Stimulated activated memory B cell treated with anti-CD40 and anti-IgM and Interleukin-4, amounts not matched to agents 10 μg/mL and 1 μg/mL and 100 μg/mL, for 72 hours (primary cell): ENCODE measurements at regions not wholly inside any gene's neighbourhood (a gene's known extent, or its start where the extent isn't known, plus 50 kb on each side); places are given as distances from the start of the nearest gene placed in this dataset.
"Not testable (repeated sequence)": the region's sequence is repeated elsewhere in the genome, so short reads cannot be mapped to it uniquely, and the experiment has no call there.

Source experiments
- ATAC-seq: fragments of 150-1000 bp; cut with Tn5 transposase; 2 replicates; pipeline ENCODE4 v1.10.0; 2021
- H3K27ac Mint-ChIP-seq: one replicate; pipeline ENCODE4 v1.8.0; 2022; ENCODE audit warnings: mild to moderate bottlenecking, mixed read lengths
- H3K27me3 Mint-ChIP-seq: one replicate; pipeline ENCODE4 v1.8.0; 2022; ENCODE audit warnings: mixed read lengths
- H3K36me3 Mint-ChIP-seq: one replicate; pipeline ENCODE4 v1.8.0; 2022; ENCODE audit warnings: mixed read lengths
- H3K4me1 Mint-ChIP-seq: one replicate; pipeline ENCODE4 v1.8.0; 2022; ENCODE audit warnings: mixed read lengths
- H3K4me3 Mint-ChIP-seq: one replicate; pipeline ENCODE4 v1.8.0; 2022; ENCODE audit warnings: mild to moderate bottlenecking, moderate library complexity, mixed read lengths
- H3K9me3 Mint-ChIP-seq: one replicate; pipeline ENCODE4 v1.8.0; 2022; ENCODE audit warnings: mixed read lengths

DNA sequence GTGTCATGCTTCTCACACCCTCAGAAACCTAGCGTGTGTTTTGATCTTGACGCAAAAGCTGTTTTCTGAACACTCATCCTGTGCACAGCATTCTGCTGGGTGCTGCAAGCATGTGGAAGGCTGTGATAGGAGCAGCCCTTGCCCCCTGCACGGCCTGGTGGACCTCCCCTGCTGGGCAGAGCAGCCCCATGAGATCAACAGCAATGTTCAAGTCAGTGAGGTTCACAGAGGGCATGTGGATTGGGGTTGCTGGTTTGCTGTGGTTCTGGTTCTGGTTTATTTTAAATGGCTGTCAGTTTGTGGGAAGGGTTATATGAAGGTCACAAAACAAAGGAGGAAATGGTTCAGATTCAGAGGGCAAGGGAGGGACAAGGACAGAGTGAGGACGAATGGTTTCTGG lies 71.3 kb downstream of the SOWAHC start:
- peaks cover 12% of the 10 kb centered on the region for H3K27me3 Mint-ChIP-seq
- no peak for ATAC-seq
- H3K36me3 Mint-ChIP-seq: no peaks in the 10 kb centered on the region
- H3K9me3 Mint-ChIP-seq: no peaks in the 10 kb centered on the region
- H3K4me3 Mint-ChIP-seq: no peak overlapping the region
- no peaks in the 10 kb centered on the region for H3K4me1 Mint-ChIP-seq
- H3K27ac Mint-ChIP-seq: no peak overlapping the region

DNA sequence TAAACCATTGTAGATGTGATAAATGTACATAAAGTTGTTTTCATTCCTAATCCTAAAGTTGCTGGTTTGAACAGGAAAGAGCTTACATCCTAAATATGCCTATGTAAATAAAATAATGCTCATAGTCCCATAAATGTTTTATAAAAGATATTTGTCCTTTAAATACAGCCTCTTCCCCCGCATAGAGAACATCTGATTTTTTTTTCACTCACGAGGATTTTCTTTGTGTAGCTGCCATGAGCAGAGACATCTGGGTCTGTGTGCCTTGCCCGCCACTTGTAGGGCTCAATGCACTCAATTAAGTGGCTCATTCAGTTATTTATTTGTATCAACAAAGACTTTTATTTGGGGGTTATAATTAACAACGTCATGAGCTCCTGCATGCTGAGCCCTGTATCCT lies 72.8 kb downstream of the SOWAHC start:
- Mint-ChIP-seq H3K27ac (no peak overlapping the region), H3K36me3 (no peaks in the 10 kb centered on the region), H3K4me1 (no peaks in the 10 kb centered on the region), H3K27me3 (peaks cover 12% of the 10 kb centered on the region), H3K9me3 (no peaks in the 10 kb centered on the region), H3K4me3 (no peak overlapping the region)
- ATAC-seq: no peak

DNA sequence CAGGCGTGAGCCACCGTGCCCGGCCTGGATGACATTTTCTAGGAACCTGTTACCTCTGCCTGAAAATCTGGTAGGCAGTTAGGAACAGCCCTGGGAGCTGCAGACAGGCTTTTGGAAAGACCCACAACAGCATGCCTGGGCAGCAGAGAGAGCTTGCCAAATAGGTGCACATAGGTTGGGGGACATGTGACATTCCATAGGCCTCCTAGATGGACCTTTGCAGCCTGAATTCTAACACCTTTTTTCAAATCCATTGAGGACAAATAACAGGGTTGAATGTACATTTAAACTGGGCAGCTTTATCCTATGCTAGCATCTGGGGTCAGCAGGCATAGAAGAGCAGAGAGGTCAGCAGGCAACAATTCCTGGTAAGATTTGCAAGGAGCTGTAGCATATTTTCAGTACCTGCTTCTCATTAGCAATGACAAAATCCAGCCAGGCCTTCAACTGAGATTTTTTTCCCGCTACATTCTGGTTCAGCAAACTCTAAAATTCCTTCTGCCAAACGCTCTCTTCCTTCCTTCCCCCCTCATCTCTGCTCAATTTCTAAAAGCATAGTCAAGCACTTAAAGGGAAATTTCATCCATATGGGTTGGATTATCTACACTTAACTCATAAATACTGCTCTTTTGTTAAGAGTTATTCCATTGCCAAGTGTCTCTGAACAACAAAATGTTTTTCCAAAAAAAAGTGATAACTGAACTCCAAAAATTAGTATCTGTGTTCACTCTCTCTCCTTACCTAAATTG lies 75.2 kb downstream of the SOWAHC start:
- Mint-ChIP-seq H3K27me3 (peaks cover 12% of the 10 kb centered on the region), H3K4me1 (no peaks in the 10 kb centered on the region), H3K27ac (no peak overlapping the region), H3K36me3 (no peaks in the 10 kb centered on the region), H3K4me3 (no peak overlapping the region), H3K9me3 (peaks cover 3% of the 10 kb centered on the region)
- no peak for ATAC-seq

DNA sequence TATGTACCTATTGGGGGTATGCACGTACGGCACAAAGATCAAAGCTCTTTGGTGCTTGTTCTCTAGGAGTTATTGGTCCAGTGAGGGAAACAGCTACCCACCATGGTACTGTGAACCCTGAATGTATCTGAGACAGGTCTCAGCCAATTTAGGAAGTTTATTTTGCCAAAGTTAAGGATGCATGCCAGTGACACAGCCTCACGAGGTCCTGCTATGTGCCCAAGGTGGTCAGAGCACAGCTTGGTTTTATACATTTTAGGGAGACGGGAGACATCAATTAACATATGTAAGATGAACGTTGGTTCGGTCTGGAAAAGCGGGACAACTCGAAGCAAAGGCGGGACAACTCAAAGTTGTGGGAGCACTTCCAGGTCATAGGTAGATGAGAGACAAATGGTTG lies 75.8 kb downstream of the SOWAHC start:
- no peak for ATAC-seq
- Mint-ChIP-seq H3K27ac (no peak overlapping the region), H3K27me3 (peaks cover 10% of the 10 kb centered on the region), H3K4me1 (no peaks in the 10 kb centered on the region), H3K4me3 (no peak overlapping the region), H3K36me3 (no peaks in the 10 kb centered on the region), H3K9me3 (peaks cover 3% of the 10 kb centered on the region)

DNA sequence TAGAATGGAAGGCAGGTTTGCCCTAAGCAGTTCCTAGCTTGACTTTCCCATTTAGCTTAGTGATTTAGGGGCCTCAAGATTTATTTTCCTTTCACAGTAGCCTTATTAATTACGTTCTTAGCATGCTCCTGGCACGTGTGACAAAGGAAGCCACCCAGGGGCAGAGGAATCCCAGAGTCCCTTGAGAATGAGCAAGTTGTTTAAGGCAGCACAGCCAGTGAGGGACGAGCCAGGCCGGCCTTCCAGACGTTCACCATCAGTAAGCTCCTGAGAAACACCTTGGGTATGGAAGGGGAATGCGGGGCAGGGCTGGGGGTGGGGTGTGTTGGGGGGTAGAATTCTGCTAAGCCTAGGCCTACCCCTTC lies 76.3 kb downstream of the SOWAHC start:
- H3K27ac Mint-ChIP-seq: no peak overlapping the region
- peaks cover 3% of the 10 kb centered on the region for H3K9me3 Mint-ChIP-seq
- H3K27me3 Mint-ChIP-seq: peaks cover 6% of the 10 kb centered on the region
- no peak for ATAC-seq
- H3K4me1 Mint-ChIP-seq: no peaks in the 10 kb centered on the region
- H3K4me3 Mint-ChIP-seq: no peak overlapping the region
- H3K36me3 Mint-ChIP-seq: no peaks in the 10 kb centered on the region

DNA sequence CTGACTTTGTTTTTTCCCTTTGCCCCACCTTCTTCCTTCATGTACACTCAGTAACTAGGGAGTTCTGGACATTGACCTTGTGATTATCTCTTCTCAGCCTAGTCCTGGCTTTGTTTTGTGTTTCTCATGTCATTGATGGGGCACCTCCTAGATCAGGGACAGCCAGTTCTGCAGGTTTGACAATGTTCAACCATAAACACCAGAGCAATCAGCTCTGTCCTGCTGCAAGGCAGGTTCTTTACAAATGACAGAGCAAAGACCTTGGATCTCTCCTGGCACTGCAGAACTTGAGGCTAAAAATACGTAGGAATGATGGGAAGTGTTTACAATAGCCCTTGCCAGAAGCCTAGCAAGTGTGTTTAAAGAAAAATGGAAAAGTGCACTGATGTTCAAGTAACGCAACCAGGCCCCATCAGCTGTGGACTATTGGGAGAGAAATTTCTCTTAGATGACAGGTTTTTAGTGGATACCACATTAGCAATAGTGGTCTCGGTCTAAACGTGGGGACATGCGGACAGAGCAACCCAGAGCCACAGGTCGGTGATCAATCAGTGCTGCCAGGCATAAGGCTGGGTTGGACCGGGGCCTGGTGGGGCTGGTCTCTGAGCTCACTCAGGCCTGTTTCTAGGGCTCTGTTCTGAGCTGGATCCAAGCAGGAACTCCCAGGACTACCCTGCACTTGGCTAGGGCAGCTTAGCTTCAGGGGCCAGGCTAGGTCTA lies 76.8 kb downstream of the SOWAHC start:
- Mint-ChIP-seq H3K36me3 (no peaks in the 10 kb centered on the region), H3K27me3 (peaks cover 6% of the 10 kb centered on the region), H3K4me3 (no peak overlapping the region), H3K4me1 (no peaks in the 10 kb centered on the region), H3K9me3 (peaks cover 3% of the 10 kb centered on the region), H3K27ac (no peak overlapping the region)
- no peak for ATAC-seq

DNA sequence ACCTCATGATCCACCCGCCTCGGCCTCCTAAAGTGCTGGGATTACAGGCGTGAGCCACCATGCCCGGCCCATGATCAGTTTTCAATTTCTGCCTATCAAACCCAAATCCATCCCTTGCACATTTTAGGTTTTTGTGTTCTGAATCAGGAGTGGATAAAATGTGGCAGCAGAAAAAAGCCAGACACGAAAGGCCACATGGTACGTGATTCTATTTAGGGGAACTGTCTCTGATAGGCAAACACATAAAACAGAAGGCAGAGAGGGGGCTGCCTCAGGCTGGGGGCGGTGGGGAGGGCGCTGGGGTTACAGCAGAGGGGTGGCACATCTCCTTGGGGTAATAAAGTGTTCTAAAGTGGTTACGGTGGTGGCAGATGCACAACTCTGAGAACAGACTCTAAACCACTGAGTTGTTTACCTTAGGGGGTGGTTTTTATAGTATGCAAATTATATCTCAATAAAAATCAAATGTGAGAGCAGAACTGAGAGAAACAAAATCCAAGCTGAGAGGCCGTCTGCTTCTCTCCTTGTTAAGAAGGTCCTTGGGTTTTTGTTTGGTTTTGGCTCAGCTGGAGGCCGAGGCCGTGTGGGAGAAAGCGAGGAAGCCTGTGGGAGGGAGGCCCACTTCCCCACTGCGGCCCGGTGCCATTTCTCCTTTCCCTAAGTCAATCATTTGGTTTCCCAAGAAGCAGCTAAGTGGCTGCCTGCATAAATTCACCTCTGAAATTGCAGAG lies 78.0 kb downstream of the SOWAHC start:
- Mint-ChIP-seq H3K27ac (no peak overlapping the region), H3K36me3 (no peaks in the 10 kb centered on the region)
- ATAC-seq: no peak

DNA sequence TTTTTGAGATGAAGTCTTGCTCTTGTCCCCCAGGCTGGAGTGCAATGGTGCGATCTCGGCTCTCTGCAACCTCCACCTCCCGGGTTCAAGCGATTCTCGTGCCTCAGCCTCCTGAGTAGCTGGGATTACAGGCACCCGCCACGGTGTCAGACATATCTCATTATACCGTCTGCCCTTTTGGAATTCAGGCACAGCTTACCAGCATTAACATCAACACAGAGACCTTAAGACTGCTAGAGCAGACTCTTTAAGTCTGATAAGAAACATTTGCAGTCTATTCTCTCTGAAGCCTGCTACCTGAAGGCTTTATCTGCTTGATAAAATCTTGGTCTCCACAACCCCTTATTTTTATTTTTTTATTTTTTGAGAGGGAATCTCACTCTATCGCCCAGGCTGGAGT lies 78.7 kb downstream of the SOWAHC start:
- H3K36me3 Mint-ChIP-seq, ATAC-seq, H3K27ac Mint-ChIP-seq, H3K4me3 Mint-ChIP-seq, H3K9me3 Mint-ChIP-seq, H3K27me3 Mint-ChIP-seq, H3K4me1 Mint-ChIP-seq: not testable (repeated sequence)

More for the DNA sequence above, 78.0 kb downstream of the SOWAHC start:
- H3K9me3 Mint-ChIP-seq: peaks cover 3% of the 10 kb centered on the region
- peaks cover 9% of the 10 kb centered on the region for H3K27me3 Mint-ChIP-seq
- H3K4me3 Mint-ChIP-seq: no peak overlapping the region
- H3K4me1 Mint-ChIP-seq: no peaks in the 10 kb centered on the region

DNA sequence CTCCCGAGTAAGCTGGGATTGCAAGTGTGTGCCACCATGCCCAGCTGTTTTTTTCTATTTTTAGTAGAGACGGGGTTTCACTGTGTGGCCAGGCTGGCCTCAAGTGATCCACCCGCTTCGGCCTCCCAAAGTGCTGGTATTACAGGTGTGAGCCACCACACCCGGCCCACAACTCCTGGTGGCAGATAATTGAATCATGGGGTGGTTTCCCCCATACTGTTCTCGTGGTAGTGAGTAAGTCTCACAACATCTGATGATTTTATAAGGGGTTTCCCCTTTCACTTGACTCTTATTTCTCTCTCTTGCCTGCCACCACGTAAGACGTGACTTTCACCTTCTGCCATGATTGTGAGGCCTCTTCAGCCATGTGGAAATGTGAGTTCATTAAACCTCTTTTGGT lies 79.1 kb downstream of the SOWAHC start:
- not testable (repeated sequence) for H3K27me3 Mint-ChIP-seq, H3K4me1 Mint-ChIP-seq, ATAC-seq, H3K27ac Mint-ChIP-seq, H3K4me3 Mint-ChIP-seq, H3K36me3 Mint-ChIP-seq, H3K9me3 Mint-ChIP-seq

DNA sequence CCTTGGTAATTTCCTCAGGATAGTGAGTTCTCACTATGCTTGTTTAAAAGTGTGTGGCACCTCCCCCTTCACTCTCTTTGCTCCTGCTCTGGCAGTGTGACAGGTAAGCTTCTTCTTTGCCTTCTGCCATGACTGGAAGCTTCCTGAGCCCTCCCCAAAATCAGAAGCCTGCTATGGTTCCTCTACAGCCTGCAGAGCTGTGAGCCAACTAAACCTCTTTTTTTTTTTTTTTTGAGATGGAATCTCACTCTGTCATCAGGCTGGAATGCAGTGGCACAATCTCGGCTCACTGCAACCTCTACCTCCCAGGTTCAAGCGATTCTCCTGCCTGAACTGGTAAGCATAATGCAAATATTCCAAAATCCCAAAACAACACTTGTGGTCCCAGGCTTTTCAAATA lies 80.0 kb downstream of the SOWAHC start:
- Mint-ChIP-seq H3K27me3 (peaks cover 9% of the 10 kb centered on the region), H3K27ac (no peak overlapping the region), H3K9me3 (peaks cover 3% of the 10 kb centered on the region), H3K4me3 (no peak overlapping the region), H3K4me1 (no peaks in the 10 kb centered on the region), H3K36me3 (no peaks in the 10 kb centered on the region)
- ATAC-seq: no peak

DNA sequence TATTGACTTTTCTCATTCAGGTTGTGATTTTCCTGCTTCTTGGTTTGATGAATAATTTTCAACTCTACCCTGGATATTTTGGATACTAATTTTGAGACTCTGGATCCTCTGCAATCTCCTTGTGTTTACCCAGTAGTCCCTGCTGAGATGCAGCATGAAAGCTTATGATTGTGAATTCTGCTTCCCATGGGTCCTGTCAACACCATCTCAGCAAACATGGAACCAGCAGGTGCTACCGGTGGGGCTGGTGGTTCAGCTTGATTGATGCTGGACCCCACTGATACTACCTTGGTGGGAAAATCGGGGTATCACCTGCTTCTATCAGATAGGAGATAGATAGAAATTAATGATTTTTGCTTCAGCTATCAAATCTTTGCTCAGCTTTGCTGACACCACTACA lies 81.1 kb downstream of the SOWAHC start:
- H3K9me3 Mint-ChIP-seq: peaks cover 3% of the 10 kb centered on the region
- no peaks in the 10 kb centered on the region for H3K4me1 Mint-ChIP-seq
- H3K4me3 Mint-ChIP-seq: no peak overlapping the region
- no peak for ATAC-seq
- no peaks in the 10 kb centered on the region for H3K36me3 Mint-ChIP-seq
- H3K27ac Mint-ChIP-seq: no peak overlapping the region
- H3K27me3 Mint-ChIP-seq: peaks cover 15% of the 10 kb centered on the region

DNA sequence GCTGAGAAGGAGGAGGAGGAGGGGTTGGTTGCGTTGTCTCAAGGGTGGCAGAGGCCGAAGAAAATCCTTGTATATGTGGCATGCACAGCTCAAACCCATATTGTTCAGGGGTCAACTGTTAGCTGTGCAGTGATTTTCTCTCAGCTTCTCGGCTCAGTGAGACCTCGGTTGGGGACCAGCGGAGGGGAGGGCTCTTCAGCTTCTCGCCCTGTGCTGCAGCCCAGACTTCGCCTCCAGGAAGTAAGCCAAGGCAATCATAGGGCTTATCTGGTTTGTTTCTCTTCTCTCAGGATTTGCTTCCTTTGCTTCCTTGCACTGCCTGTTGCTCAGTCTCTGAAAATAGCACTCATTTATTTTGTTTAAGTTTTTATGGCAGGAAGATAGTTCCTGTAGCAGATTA lies 85.5 kb downstream of the SOWAHC start:
- H3K4me1 Mint-ChIP-seq: no peaks in the 10 kb centered on the region
- no peak overlapping the region for H3K27ac Mint-ChIP-seq
- H3K27me3 Mint-ChIP-seq: peaks cover 47% of the 10 kb centered on the region
- H3K4me3 Mint-ChIP-seq: no peak overlapping the region
- H3K36me3 Mint-ChIP-seq: no peaks in the 10 kb centered on the region
- H3K9me3 Mint-ChIP-seq: no peaks in the 10 kb centered on the region
- ATAC-seq: no peak

DNA sequence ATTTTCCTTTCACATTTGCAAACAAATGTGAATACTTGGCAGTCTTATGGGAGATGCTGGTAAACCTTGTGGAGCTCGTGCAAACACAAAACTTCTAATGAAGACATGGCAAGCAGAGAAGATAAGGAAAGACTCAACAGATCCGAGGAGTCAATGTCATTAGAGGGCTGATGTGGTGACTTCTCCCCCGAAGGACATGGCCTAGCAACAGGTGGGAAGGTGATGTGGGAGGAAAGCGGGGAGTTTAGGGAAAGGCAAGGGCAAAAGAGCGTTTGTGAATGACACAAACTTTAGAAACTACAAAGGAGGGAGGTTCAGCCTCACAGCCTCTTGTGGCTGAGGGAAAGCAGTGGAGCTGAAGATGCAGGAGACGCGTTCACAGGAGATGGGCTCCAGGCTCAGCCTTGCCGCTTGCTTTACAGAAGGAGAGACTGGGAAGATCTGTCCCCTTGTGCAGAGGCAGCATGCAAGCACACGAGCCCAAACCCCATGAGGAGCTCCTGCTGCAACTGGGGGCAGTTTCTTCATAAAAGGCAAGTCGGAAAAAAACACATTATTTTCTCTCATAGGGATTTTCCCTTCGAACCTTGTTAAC lies 86.6 kb downstream of the SOWAHC start:
- no peaks in the 10 kb centered on the region for H3K4me1 Mint-ChIP-seq
- H3K27me3 Mint-ChIP-seq: peaks cover 43% of the 10 kb centered on the region
- H3K9me3 Mint-ChIP-seq: no peaks in the 10 kb centered on the region
- ATAC-seq: no peak
- H3K4me3 Mint-ChIP-seq: no peak overlapping the region
- H3K36me3 Mint-ChIP-seq: no peaks in the 10 kb centered on the region
- no peak overlapping the region for H3K27ac Mint-ChIP-seq

DNA sequence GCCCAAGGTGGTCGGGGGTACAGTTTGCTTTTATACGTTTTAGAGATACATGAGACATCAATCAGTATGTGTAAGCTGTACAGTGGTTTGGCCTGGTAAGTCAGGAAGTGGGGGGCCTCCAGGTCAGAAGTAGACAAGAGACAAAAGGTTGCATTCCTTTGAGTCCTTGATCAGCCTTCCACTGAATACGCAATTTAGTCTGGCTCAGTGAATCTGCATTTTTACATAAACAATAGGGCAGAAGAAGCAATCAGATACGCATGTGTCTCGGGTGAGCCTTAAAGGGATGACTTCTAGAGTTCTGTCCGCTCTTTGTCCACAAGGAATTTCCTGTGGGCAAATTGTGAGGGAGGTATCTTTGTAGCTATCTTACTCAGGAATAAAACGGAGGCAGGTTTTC lies 87.2 kb downstream of the SOWAHC start:
- H3K4me1 Mint-ChIP-seq: no peaks in the 10 kb centered on the region
- no peak for ATAC-seq
- H3K9me3 Mint-ChIP-seq: no peaks in the 10 kb centered on the region
- peaks cover 42% of the 10 kb centered on the region for H3K27me3 Mint-ChIP-seq
- no peaks in the 10 kb centered on the region for H3K36me3 Mint-ChIP-seq
- no peak overlapping the region for H3K4me3 Mint-ChIP-seq
- no peak overlapping the region for H3K27ac Mint-ChIP-seq

DNA sequence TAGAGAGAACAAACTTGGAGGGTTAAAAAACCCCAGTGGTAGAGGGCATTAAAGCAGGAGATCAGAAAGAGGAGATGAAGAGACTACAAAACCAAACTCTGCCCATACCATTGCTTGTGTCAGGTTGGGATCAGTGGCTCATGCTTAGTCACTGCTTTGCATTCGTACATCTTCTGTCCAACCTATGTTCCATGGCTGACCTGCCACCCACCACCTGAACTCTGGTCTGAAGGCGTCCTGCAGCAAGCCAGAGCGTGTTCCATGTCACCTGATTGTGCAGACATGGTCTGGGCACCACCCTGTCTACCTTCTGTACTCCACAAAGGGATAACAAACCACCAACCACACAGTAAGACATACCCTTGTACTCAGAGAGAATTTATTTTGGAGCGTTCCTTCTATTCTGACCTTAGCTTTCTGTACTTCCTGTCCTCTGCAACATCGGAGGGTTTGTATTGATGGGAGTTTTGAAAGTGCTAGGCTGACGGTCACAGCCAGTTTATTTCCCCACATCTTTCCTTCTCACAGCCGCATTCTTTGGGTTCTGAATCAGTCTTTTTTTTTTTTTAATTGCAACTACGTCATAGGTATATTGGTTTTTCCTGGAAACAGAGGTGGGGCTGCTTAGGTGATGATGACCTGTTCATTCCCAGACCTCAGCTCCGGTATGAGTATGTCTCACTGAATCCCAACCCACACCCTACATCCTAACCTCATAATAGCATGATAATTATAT lies 88.3 kb downstream of the SOWAHC start:
- Mint-ChIP-seq H3K4me1 (no peaks in the 10 kb centered on the region), H3K27ac (no peak overlapping the region), H3K4me3 (no peak overlapping the region), H3K9me3 (no peaks in the 10 kb centered on the region), H3K27me3 (peaks cover 47% of the 10 kb centered on the region), H3K36me3 (no peaks in the 10 kb centered on the region)
- ATAC-seq: no peak
